ENCODE measurements at regions not wholly inside any gene's neighbourhood (a gene's known extent, or its start where the extent isn't known, plus 50 kb on each side); places are given as distances from the start of the nearest gene placed in this dataset.
"Not testable (repeated sequence)": the region's sequence is repeated elsewhere in the genome, so short reads cannot be mapped to it uniquely, and the experiment has no call there.

DNA sequence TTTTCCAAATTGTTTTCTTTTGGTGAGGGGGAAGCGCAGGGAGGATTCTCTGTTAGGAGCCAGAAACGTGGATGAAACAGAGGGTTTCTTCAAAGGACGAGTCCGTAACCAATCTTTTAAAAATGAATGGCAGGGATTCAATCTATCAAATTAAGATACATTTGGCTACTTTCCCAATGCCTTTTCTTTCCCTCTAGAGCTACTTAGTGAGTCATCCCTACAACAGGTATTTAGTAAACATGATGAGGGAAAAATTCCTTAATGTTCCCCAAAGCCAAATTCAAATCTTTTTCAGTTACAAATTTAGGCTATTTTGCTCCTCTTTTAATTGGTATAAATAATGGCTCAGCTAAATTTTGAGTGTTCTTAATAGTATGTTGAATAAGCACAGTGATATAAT lies 366.4 kb upstream of the RIOK2 start:
- no peak overlapping the region for H3K4me3 ChIP-seq (ENCODE audit: insufficient read depth, low read depth, low read length)
- DNase-seq, result no peak
- H3K36me3 ChIP-seq (replicated peaks; ENCODE audit: control insufficient read depth, insufficient read depth, low read length), result no peaks in the 10 kb centered on the region
- no peaks in the 10 kb centered on the region for H3K27me3 ChIP-seq (ENCODE audit: control insufficient read depth, insufficient read depth, low read length)

DNA sequence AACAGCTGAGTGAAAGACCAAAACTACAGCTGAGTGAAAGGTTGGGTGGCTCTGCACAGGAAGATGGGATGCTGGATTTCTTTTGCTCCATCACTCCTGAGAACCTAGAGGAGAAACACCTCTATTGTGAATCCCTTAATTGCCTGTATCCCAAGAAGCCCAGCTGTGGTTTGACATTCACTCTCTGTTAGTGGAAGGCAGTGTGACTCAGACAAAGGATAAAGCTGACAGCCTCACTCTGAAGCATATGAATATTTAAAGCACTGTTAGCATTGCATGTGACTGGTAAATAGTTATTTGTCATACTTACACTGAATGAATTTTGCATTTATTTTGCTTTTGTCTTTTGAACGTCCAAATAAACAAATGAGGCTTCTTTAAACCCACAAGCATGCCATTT lies 367.1 kb upstream of the RIOK2 start:
- no peak for DNase-seq

DNA sequence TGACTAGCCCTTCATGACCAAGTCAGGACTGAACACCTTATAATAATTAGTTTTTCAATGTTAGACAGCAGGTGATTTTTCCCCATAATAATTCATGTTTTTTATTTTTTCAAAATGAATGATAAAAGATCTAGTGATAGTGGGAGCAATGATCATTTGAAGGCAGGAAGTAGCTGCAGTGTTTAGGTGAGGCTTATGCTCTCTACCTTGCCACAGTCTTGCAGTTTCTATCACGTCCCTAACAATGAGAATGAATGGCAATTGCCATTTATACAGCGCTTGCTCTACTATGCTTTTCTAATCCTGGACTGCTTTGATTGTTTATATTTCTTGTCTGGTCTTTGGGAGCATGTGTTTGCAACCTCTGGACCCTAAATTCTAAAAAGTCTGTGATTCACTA lies 367.8 kb upstream of the RIOK2 start:
- DNase-seq, result no peak
- Histone ChIP-seq H3K36me3 (replicated peaks; ENCODE audit: control insufficient read depth, insufficient read depth, low read length) (no peaks in the 10 kb centered on the region), H3K27me3 (ENCODE audit: control insufficient read depth, insufficient read depth, low read length) (no peaks in the 10 kb centered on the region), H3K4me3 (ENCODE audit: insufficient read depth, low read depth, low read length) (no peak overlapping the region)

More for the DNA sequence above, 367.1 kb upstream of the RIOK2 start:
- Histone ChIP-seq H3K4me3 (ENCODE audit: insufficient read depth, low read depth, low read length) (no peak overlapping the region), H3K36me3 (replicated peaks; ENCODE audit: control insufficient read depth, insufficient read depth, low read length) (no peaks in the 10 kb centered on the region), H3K27me3 (ENCODE audit: control insufficient read depth, insufficient read depth, low read length) (no peaks in the 10 kb centered on the region)

- Histone ChIP-seq H3K36me3 (replicated peaks; ENCODE audit: control insufficient read depth, insufficient read depth, low read length) (no peaks in the 10 kb centered on the region), H3K27me3 (ENCODE audit: control insufficient read depth, insufficient read depth, low read length) (no peaks in the 10 kb centered on the region), H3K4me3 (ENCODE audit: insufficient read depth, low read depth, low read length) (no peak overlapping the region)
- no peak for DNase-seq
Measured at GRCh38 chr5:97553604-97554452, 370.8 kb upstream of the RIOK2 start.

GRCh38 chr5:97554977-97555643 lies 372.1 kb upstream of the RIOK2 start:
- no peak for DNase-seq
- Histone ChIP-seq H3K36me3 (replicated peaks; ENCODE audit: control insufficient read depth, insufficient read depth, low read length) (no peaks in the 10 kb centered on the region), H3K4me3 (ENCODE audit: insufficient read depth, low read depth, low read length) (no peak overlapping the region), H3K27me3 (ENCODE audit: control insufficient read depth, insufficient read depth, low read length) (no peaks in the 10 kb centered on the region)

DNA sequence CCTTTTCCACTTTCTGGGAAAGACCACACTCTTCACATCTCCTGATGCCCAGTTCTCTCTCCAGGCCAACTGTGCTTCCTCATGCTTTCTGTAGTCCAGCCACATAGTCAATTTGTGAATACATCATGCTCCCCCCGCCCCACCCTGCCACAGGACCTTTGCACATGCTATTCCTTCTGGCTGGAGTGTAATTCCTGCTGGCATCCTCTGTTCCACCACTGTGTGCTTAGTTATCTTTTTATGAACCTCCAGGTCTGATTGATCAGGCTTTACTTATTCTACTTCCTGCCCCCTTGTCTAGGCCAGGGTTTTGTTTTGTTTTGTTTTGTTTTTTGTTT lies 372.6 kb upstream of the RIOK2 start:
- no peak for DNase-seq
- Histone ChIP-seq H3K36me3 (replicated peaks; ENCODE audit: control insufficient read depth, insufficient read depth, low read length) (no peaks in the 10 kb centered on the region), H3K4me3 (ENCODE audit: insufficient read depth, low read depth, low read length) (no peak overlapping the region), H3K27me3 (ENCODE audit: control insufficient read depth, insufficient read depth, low read length) (no peaks in the 10 kb centered on the region)

DNA sequence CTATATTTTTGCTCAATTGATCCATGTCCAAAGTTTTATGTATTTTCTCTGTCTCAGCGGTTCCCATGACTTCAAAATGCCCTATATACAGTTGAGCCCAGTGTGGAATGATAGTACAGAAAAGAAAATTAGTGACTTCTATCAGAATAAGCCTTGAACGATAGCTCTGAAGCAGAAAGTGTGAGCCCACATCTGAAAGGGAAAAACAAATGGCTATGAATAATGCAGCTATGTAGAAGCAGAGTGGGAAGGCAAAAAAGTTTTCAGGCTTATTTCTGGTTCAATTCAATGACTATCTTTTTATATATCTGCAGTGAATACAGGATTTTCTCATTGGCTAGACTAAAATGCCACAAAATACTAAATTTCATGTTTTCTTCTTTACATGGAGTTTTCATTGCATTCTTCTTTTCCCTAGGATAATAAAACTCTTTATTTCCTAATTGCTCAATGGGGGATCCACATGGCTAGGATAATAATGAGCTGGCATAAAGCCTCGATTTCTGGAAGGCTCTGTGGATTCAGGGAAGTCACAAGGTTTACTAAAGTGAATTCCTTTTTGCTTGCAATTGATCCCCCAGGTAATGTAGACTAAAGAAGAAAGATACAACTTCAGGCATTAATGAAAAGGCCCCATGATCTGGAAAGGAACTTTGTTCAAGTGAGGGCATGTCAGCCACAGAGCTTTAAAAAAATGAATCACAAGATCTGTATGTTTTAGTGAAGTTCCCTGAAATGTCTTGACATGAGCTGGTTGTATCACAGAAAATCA lies 377.0 kb upstream of the RIOK2 start:
- H3K27me3 ChIP-seq (ENCODE audit: control insufficient read depth, insufficient read depth, low read length), result no peaks in the 10 kb centered on the region
- H3K36me3 ChIP-seq (replicated peaks; ENCODE audit: control insufficient read depth, insufficient read depth, low read length), result no peaks in the 10 kb centered on the region
- DNase-seq, result no peak

GRCh38 chr5:97560599-97560993 lies 377.5 kb upstream of the RIOK2 start:
- Histone ChIP-seq H3K36me3 (replicated peaks; ENCODE audit: control insufficient read depth, insufficient read depth, low read length) (no peaks in the 10 kb centered on the region), H3K27me3 (ENCODE audit: control insufficient read depth, insufficient read depth, low read length) (no peaks in the 10 kb centered on the region), H3K4me3 (ENCODE audit: insufficient read depth, low read depth, low read length) (no peak overlapping the region)
- DNase-seq, result no peak

More for the DNA sequence above, 377.0 kb upstream of the RIOK2 start:
- H3K4me3 ChIP-seq (ENCODE audit: insufficient read depth, low read depth, low read length), result no peak overlapping the region

- no peaks in the 10 kb centered on the region for H3K36me3 ChIP-seq (replicated peaks; ENCODE audit: control insufficient read depth, insufficient read depth, low read length)
- H3K4me3 ChIP-seq (ENCODE audit: insufficient read depth, low read depth, low read length), result no peak overlapping the region
- H3K27me3 ChIP-seq (ENCODE audit: control insufficient read depth, insufficient read depth, low read length), result no peaks in the 10 kb centered on the region
- DNase-seq, result no peak
Measured at GRCh38 chr5:97563050-97563657, 380.1 kb upstream of the RIOK2 start.

DNA sequence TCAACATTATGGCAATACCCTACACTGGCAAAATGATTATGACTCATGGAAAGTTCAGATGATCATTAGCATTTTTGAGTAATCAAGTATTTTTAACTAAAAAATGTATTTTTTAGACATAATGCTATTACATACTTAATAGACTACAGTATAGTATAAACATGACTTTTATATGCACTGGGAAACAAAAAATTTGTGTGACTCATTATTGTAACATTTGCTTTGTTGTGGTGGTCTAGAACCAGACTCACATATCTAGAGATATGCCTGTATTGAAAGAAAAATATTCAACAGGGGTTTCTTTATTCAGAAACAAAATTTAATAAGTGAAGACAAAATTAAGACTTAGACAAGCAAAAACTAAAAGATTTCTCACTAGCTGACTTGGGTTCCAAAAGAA lies 385.3 kb upstream of the RIOK2 start:
- DNase-seq, result no peak
- H3K27me3 ChIP-seq (ENCODE audit: control insufficient read depth, insufficient read depth, low read length), result no peaks in the 10 kb centered on the region
- H3K36me3 ChIP-seq (replicated peaks; ENCODE audit: control insufficient read depth, insufficient read depth, low read length), result no peaks in the 10 kb centered on the region
- H3K4me3 ChIP-seq (ENCODE audit: insufficient read depth, low read depth, low read length), result no peak overlapping the region

GRCh38 chr5:97570242-97570641 lies 387.2 kb upstream of the RIOK2 start:
- no peak overlapping the region for H3K4me3 ChIP-seq (ENCODE audit: insufficient read depth, low read depth, low read length)
- H3K36me3 ChIP-seq (replicated peaks; ENCODE audit: control insufficient read depth, insufficient read depth, low read length), result no peaks in the 10 kb centered on the region
- no peaks in the 10 kb centered on the region for H3K27me3 ChIP-seq (ENCODE audit: control insufficient read depth, insufficient read depth, low read length)
- no peak for DNase-seq

DNA sequence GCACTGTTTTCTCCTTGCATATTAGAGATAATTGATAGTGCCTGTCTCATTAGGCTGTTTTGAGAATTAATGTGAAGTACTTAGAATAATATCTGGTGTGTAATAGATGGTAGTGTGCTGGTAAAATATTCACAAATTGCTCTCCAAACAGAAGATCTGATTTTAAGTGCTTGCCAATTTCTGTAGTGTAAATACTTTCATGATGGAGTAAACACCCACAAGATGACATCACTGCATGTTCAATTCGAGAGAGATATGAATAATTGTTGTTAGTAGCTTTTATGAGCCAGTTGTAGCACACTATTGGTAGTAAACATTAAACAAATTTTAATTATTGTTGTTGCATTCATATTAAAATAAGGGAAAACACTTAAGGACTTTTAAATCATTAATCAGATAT lies 392.3 kb upstream of the RIOK2 start:
- no peaks in the 10 kb centered on the region for H3K27me3 ChIP-seq (ENCODE audit: control insufficient read depth, insufficient read depth, low read length)
- no peak overlapping the region for H3K4me3 ChIP-seq (ENCODE audit: insufficient read depth, low read depth, low read length)
- H3K36me3 ChIP-seq (replicated peaks; ENCODE audit: control insufficient read depth, insufficient read depth, low read length), result no peaks in the 10 kb centered on the region
- no peak for DNase-seq

DNA sequence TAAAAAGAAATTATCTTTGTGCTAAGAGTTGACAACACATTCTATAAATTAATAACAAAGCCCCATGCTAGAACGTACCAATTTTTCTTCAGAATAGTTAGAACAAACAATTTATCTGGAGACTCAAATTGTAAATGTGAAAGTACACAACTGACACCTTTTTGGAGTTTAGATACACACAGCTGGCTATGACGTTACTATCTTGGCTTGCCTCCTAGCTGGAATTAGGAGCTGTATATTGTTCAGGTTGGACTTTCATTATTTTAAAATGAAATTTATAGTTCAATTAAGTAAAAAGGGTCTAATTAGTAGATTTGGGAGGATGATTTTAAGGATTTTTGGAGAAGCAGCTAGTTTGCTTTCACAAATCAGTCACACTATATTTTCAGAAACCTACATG lies 393.9 kb upstream of the RIOK2 start:
- no peak for DNase-seq
- Histone ChIP-seq H3K36me3 (replicated peaks; ENCODE audit: control insufficient read depth, insufficient read depth, low read length) (no peaks in the 10 kb centered on the region), H3K27me3 (ENCODE audit: control insufficient read depth, insufficient read depth, low read length) (no peaks in the 10 kb centered on the region), H3K4me3 (ENCODE audit: insufficient read depth, low read depth, low read length) (no peak overlapping the region)

GRCh38 chr5:97579977-97580376 lies 396.9 kb upstream of the RIOK2 start:
- not testable (repeated sequence) for DNase-seq; H3K36me3 ChIP-seq (replicated peaks; ENCODE audit: control insufficient read depth, insufficient read depth, low read length); H3K4me3 ChIP-seq (ENCODE audit: insufficient read depth, low read depth, low read length); H3K27me3 ChIP-seq (ENCODE audit: control insufficient read depth, insufficient read depth, low read length)

Data from H7 (cell line).